SK-N-SH treated with all-trans-retinoic acid at 6 μM for 48 hours (cell line): ENCODE measurements at regions not wholly inside any gene's neighbourhood (a gene's known extent, or its start where the extent isn't known, plus 50 kb on each side); places are given as distances from the start of the nearest gene placed in this dataset.

Source experiments
- ATAC-seq: fragments of 200-7000 bp; cut with Tn5 transposase; 3 replicates; pipeline ENCODE4 v1.9.1; 2020; ENCODE audit warnings: mild to moderate bottlenecking, moderate library complexity
- ARNTL ChIP-seq: fragments of 450-650 bp; formaldehyde crosslinking; IDR thresholded peaks from 2 replicates; pipeline ENCODE4 v1.5.0; 2020; ENCODE audit warnings: low read depth, mild to moderate bottlenecking, moderate library complexity, borderline replicate concordance
- BACH2 ChIP-seq: fragments of 250-450 bp; sonication (Bioruptor Pico); IDR thresholded peaks from 2 replicates; pipeline ENCODE4 v1.9.0; 2021; ENCODE audit warnings: mild to moderate bottlenecking, borderline replicate concordance
- CSDC2 ChIP-seq: fragments of 250-450 bp; sonication (Bioruptor Pico); IDR thresholded peaks from 2 replicates; pipeline ENCODE4 v1.5.0; 2020; ENCODE audit warnings: mild to moderate bottlenecking, moderate library complexity
- GLIS3 ChIP-seq: fragments of 250-450 bp; sonication (Bioruptor Pico); IDR thresholded peaks from 2 replicates; pipeline ENCODE4 v1.5.0; 2020; ENCODE audit warnings: mild to moderate bottlenecking, moderate library complexity
- POU6F1 ChIP-seq: fragments of 250-450 bp; sonication (Bioruptor Pico); IDR thresholded peaks from 2 replicates; pipeline ENCODE4 v1.8.0; 2021; ENCODE audit warnings: low read depth, mild to moderate bottlenecking, moderate library complexity, borderline replicate concordance
- PPARA ChIP-seq: fragments of 250-450 bp; sonication (Bioruptor Pico); IDR thresholded peaks from 2 replicates; pipeline ENCODE4 v1.5.0; 2020; ENCODE audit warnings: mild to moderate bottlenecking, borderline replicate concordance
- RARB ChIP-seq: fragments of 250-450 bp; sonication (Bioruptor Pico); IDR thresholded peaks from 2 replicates; pipeline ENCODE4 v1.8.0; 2021; ENCODE audit warnings: mild to moderate bottlenecking, moderate library complexity
- SNAI2 ChIP-seq: fragments of 250-450 bp; sonication (Bioruptor Pico); IDR thresholded peaks from 2 replicates; pipeline ENCODE4 v1.5.0; 2020; ENCODE audit warnings: mild to moderate bottlenecking, moderate library complexity
- TCF4 ChIP-seq: fragments of 250-450 bp; sonication (Bioruptor Pico); IDR thresholded peaks from 2 replicates; pipeline ENCODE4 v1.8.0; 2021; ENCODE audit warnings: mild to moderate bottlenecking, moderate library complexity, borderline replicate concordance
- TOX ChIP-seq: fragments of 250-450 bp; sonication (Bioruptor Pico); IDR thresholded peaks from 2 replicates; pipeline ENCODE4 v1.8.0; 2021; ENCODE audit warnings: mild to moderate bottlenecking, moderate library complexity, borderline replicate concordance
- ZC3H10 ChIP-seq: fragments of 250-450 bp; sonication (Bioruptor Pico); IDR thresholded peaks from 2 replicates; pipeline ENCODE4 v1.5.1; 2021; ENCODE audit warnings: mild to moderate bottlenecking, moderate library complexity
- ZFP3 ChIP-seq: fragments of 250-450 bp; sonication (Bioruptor Pico); IDR thresholded peaks from 2 replicates; pipeline ENCODE4 v1.5.0; 2020; ENCODE audit warnings: mild to moderate bottlenecking, moderate library complexity
- ZFP30 ChIP-seq: fragments of 450-650 bp; formaldehyde crosslinking; IDR thresholded peaks from 2 replicates; pipeline ENCODE4 v1.5.0; 2022; ENCODE audit warnings: mild to moderate bottlenecking, moderate library complexity
- ZNF70 ChIP-seq: fragments of 450-650 bp; formaldehyde crosslinking; IDR thresholded peaks from 2 replicates; pipeline ENCODE4 v1.5.0; 2020; ENCODE audit warnings: mild to moderate bottlenecking, moderate library complexity
- ZNF8 ChIP-seq: fragments of 450-650 bp; formaldehyde crosslinking; IDR thresholded peaks from 2 replicates; pipeline ENCODE4 v1.5.0; 2020; ENCODE audit warnings: mild to moderate bottlenecking, moderate library complexity
- TF ChIP-seq, protein P1 (sequence below): fragments of 250-450 bp; sonication (Bioruptor Pico); IDR thresholded peaks from 2 replicates; pipeline ENCODE4 v1.5.0; 2020; ENCODE audit warnings: mild to moderate bottlenecking, moderate library complexity
- TF ChIP-seq, protein P2 (sequence below): fragments of 250-450 bp; sonication (Bioruptor Pico); IDR thresholded peaks from 2 replicates; pipeline ENCODE4 v1.5.1; 2020; ENCODE audit warnings: low read depth, mild to moderate bottlenecking, moderate library complexity

DNA sequence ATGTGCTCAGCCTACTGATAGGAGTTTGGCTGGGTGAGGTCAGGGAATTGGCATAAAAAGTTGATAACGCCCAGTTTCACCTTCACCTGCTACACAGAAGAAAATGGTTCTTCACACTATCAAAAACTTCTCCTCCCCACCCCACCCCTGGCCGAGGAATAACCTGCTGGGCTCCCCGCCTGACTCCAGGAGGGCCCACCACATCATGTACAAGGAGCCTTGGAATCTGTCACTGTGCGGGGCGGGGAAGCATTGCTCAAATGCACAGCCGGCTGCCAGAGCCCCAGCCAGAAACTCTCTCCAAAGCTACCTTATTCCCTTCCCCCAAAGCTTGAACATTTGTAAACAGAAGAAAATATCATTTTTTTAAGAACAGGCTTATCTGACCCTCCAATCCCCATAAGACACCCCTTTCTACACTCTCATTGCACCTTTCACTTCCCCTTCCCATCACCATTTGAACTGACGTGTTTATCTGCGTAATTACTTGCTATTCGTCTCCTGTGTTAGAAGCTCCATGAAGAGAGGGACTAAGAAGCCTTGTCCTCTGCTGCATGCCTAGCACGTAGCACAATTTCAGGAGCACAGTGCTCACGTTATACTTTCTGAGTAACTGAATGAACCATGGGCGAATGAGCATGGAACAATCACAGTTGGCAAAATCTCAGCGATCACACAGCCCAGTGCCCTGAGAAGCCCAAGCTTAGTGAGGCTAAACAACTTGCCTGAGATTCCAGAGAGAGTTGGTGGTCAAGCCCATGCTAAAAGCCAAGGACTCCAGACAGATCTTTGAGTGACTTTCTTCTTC is 82.9 kb downstream of the HES1 start:
- TF ChIP-seq ZFP30 (CRISPR knock-in tag) (no peak), POU6F1 (CRISPR knock-in tag) (no peak), TCF4 (CRISPR knock-in tag) (no peak), ZC3H10 (no peak), ZNF70 (CRISPR knock-in tag) (no peak), RARB (CRISPR knock-in tag) (no peak), CSDC2 (CRISPR knock-in tag) (no peak), ZNF8 (no peak), ZFP3 (CRISPR knock-in tag) (no peak), ARNTL (no peak), SNAI2 (no peak), PPARA (CRISPR knock-in tag) (no peak)
- TF ChIP-seq, protein P1, sequence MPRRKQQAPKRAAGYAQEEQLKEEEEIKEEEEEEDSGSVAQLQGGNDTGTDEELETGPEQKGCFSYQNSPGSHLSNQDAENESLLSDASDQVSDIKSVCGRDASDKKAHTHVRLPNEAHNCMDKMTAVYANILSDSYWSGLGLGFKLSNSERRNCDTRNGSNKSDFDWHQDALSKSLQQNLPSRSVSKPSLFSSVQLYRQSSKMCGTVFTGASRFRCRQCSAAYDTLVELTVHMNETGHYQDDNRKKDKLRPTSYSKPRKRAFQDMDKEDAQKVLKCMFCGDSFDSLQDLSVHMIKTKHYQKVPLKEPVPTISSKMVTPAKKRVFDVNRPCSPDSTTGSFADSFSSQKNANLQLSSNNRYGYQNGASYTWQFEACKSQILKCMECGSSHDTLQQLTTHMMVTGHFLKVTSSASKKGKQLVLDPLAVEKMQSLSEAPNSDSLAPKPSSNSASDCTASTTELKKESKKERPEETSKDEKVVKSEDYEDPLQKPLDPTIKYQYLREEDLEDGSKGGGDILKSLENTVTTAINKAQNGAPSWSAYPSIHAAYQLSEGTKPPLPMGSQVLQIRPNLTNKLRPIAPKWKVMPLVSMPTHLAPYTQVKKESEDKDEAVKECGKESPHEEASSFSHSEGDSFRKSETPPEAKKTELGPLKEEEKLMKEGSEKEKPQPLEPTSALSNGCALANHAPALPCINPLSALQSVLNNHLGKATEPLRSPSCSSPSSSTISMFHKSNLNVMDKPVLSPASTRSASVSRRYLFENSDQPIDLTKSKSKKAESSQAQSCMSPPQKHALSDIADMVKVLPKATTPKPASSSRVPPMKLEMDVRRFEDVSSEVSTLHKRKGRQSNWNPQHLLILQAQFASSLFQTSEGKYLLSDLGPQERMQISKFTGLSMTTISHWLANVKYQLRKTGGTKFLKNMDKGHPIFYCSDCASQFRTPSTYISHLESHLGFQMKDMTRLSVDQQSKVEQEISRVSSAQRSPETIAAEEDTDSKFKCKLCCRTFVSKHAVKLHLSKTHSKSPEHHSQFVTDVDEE (CRISPR knock-in tag): no peak
- TF ChIP-seq, protein P2, sequence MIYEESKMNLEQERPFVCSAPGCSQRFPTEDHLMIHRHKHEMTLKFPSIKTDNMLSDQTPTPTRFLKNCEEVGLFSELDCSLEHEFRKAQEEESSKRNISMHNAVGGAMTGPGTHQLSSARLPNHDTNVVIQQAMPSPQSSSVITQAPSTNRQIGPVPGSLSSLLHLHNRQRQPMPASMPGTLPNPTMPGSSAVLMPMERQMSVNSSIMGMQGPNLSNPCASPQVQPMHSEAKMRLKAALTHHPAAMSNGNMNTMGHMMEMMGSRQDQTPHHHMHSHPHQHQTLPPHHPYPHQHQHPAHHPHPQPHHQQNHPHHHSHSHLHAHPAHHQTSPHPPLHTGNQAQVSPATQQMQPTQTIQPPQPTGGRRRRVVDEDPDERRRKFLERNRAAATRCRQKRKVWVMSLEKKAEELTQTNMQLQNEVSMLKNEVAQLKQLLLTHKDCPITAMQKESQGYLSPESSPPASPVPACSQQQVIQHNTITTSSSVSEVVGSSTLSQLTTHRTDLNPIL (CRISPR knock-in tag): no peak
- no peak for ATAC-seq

DNA sequence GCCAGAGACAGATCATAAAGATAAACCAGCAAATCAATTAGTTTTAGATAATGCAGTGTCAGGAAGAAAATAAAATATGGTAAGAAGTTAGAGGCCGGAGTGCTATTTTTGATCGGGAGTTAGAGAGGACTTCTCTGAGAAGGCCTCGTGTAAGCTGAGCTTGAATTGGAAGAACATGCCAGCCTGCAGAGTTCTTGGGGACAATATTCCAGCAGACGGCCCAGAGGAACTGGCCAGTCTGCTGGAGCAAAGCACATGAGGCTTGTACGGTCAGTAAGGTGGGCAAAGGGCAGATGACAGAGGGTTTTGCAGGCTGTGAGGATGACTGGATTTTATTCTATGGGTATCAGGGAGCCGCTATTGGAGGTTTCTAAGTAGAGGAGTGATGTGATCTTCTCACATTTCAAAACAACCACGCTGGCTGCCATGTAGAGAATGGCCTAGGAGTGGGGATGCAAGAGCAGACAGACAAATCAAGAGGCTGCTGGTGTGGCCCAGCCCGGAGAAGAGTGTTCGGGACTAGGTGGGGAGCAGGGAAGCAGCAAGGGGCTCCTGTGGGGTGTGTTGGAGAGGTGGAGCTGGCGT is 84.0 kb downstream of the HES1 start:
- TF ChIP-seq, protein P1 (CRISPR knock-in tag): no peak
- no peak for TF ChIP-seq RARB (CRISPR knock-in tag)
- no peak for ATAC-seq

DNA sequence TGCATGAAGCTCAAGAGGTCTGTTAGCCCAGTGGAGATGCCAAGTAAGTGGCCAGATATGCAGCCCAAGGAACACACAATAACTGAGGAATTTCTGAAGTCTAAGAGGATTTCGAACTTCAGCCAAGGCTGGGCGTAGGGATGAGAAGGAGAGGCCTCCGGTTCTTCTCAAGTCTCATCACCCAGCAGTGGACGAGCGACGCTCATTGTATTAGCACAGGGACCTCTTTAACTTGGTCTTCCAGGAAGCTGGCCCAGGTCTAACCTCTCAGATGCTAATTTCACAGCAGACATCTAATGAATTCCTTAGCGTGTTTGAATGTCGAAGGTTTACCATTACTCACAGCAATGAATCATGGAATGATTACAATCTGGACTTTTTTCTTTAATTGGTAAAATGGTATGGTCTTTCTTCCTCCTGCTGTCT is 85.0 kb downstream of the HES1 start:
- ATAC-seq: no peak
- TF ChIP-seq TCF4 (CRISPR knock-in tag): no peak
- no peak for TF ChIP-seq ZFP3 (CRISPR knock-in tag)
- TF ChIP-seq BACH2 (CRISPR knock-in tag): no peak
- no peak for TF ChIP-seq ZFP30 (CRISPR knock-in tag)
- no peak for TF ChIP-seq CSDC2 (CRISPR knock-in tag)
- TF ChIP-seq GLIS3 (CRISPR knock-in tag): no peak
- no peak for TF ChIP-seq POU6F1 (CRISPR knock-in tag)
- TF ChIP-seq TOX (CRISPR knock-in tag): no peak
- TF ChIP-seq, all 23 proteins: peak for 0
